ENCODE measurements at regions not wholly inside any gene's neighbourhood (a gene's known extent, or its start where the extent isn't known, plus 50 kb on each side); places are given as distances from the start of the nearest gene placed in this dataset.

GRCh38 chr3:16802389-16802788 is 82.4 kb upstream of the PLCL2 start:
- WGBS (ENCODE audit: insufficient coverage, insufficient replicate concordance, low lambda C conversion rate, missing lambda C conversion rate), result 19% methylated on average over 3 of the region's 3 CpGs
- Histone ChIP-seq H3K79me2 (ENCODE audit: control insufficient read depth, insufficient read depth, low read length) (no peaks in the 10 kb centered on the region), H3K9ac (ENCODE audit: control insufficient read depth, insufficient read depth, low read length) (no peak overlapping the region), H2AFZ (ENCODE audit: control insufficient read depth, low read depth, low read length) (no peak overlapping the region), H3K4me2 (ENCODE audit: control insufficient read depth, insufficient read depth) (no peak overlapping the region), H3K36me3 (ENCODE audit: control insufficient read depth in 2 of 2, insufficient read depth in 2 of 2, low read length in 1 of 2) (no peaks in the 10 kb centered on the region), H3K4me1 (ENCODE audit: control insufficient read depth, insufficient read depth, low read length) (peaks cover 17% of the 10 kb centered on the region; the same call in 1 of the 2 replicates), H3K27me3 (replicated peaks in 1 of 2; ENCODE audit: control insufficient read depth in 2 of 2, insufficient read depth in 2 of 2, low read length in 1 of 2) (no peaks in the 10 kb centered on the region), H3K4me3 (no peak overlapping the region), H3K9me3 (replicated peaks; ENCODE audit: control insufficient read depth, insufficient read depth, low read length) (no peaks in the 10 kb centered on the region; the same call in 2 of the 3 replicates), H3K27ac (ENCODE audit: control insufficient read depth, insufficient read depth) (no peak overlapping the region), H4K20me1 (ENCODE audit: control insufficient read depth, insufficient read depth) (no peaks in the 10 kb centered on the region)
- ChIA-PET CTCF (interaction anchor here (1.2 kb wide), 1 partner anchor 200 kb away, joined by 3 read pairs; no protein-coding TSS in a partner anchor), RAD21 (ENCODE audit: unreplicated experiment) (interaction anchor here (0.6 to 1.7 kb wide), 4 partner anchors 14 to 349 kb away, joined by 3 to 6 read pairs (median 6); no protein-coding TSS in a partner anchor), SMC1A (ENCODE audit: uncharacterized antibody, unreplicated experiment) (interaction anchor here (0.8 to 1.3 kb wide), 9 partner anchors 8 to 386 kb away, joined by 3 to 5 read pairs (median 3); no protein-coding TSS in a partner anchor), POLR2A (interaction anchor here (1.1 kb wide), 1 partner anchor 7 kb away, joined by 3 read pairs; no protein-coding TSS in a partner anchor)
- TF ChIP-seq BCL3 (IDR thresholded peaks at IDR 0.05; ENCODE audit: borderline replicate concordance, insufficient read depth, low read depth, low read length, poor library complexity, severe bottlenecking) (no peak), RBBP5 (conservative IDR thresholded peaks at IDR 0.05) (no peak), IRF4 (IDR thresholded peaks at IDR 0.05; ENCODE audit: low read depth, low read length) (0 out of 2 replicates have a peak, but pooled peaks have one; percentile 23), JUNB (IDR thresholded peaks at IDR 0.05) (peak; percentile 49), SPI1 (IDR thresholded peaks at IDR 0.05; ENCODE audit: borderline replicate concordance, insufficient read depth, low read depth, low read length) (peak; percentile 67; the same call in 1 of the 2 replicates)
- no TSS peak for BruUV-seq (replicated peaks)
- intact Hi-C loops (cut with micrococcal nuclease; ENCODE audit: unreplicated experiment) (no loop called here), in situ Hi-C loops (cut with MboI) (no loop called here)
- no peak for FAIRE-seq
- no peak for DNase-seq (ENCODE audit: low read depth, low spot score)
- ATAC-seq, result peak; percentile 82

GRCh38 chr3:16803019-16803418 is 81.7 kb upstream of the PLCL2 start:
- Histone ChIP-seq H3K4me3 (no peak overlapping the region), H3K79me2 (ENCODE audit: control insufficient read depth, insufficient read depth, low read length) (no peaks in the 10 kb centered on the region), H3K27me3 (replicated peaks in 1 of 2; ENCODE audit: control insufficient read depth in 2 of 2, insufficient read depth in 2 of 2, low read length in 1 of 2) (no peaks in the 10 kb centered on the region), H3K36me3 (ENCODE audit: control insufficient read depth in 2 of 2, insufficient read depth in 2 of 2, low read length in 1 of 2) (no peaks in the 10 kb centered on the region), H3K4me1 (ENCODE audit: control insufficient read depth, insufficient read depth, low read length) (peaks cover 17% of the 10 kb centered on the region; the same call in 1 of the 2 replicates), H3K27ac (ENCODE audit: control insufficient read depth, insufficient read depth) (no peak overlapping the region), H3K9ac (ENCODE audit: control insufficient read depth, insufficient read depth, low read length) (no peak overlapping the region), H3K9me3 (replicated peaks; ENCODE audit: control insufficient read depth, insufficient read depth, low read length) (no peaks in the 10 kb centered on the region; the same call in 2 of the 3 replicates), H2AFZ (ENCODE audit: control insufficient read depth, low read depth, low read length) (no peak overlapping the region), H3K4me2 (ENCODE audit: control insufficient read depth, insufficient read depth) (no peak overlapping the region), H4K20me1 (ENCODE audit: control insufficient read depth, insufficient read depth) (no peaks in the 10 kb centered on the region)
- DNase-seq (ENCODE audit: low read depth, low spot score) (no peak), FAIRE-seq (no peak), ATAC-seq (peak; percentile 43; the same call in 2 of the 3 replicates)
- BruUV-seq (replicated peaks), result no TSS peak
- ChIA-PET RAD21 (ENCODE audit: unreplicated experiment) (interaction anchor here (0.6 to 1.7 kb wide), 4 partner anchors 13 to 349 kb away, joined by 3 to 6 read pairs (median 6); no protein-coding TSS in a partner anchor), POLR2A (no interaction called here), SMC1A (ENCODE audit: uncharacterized antibody, unreplicated experiment) (interaction anchor here (1.0 to 1.2 kb wide), 3 partner anchors 13 to 385 kb away, joined by 3 read pairs; no protein-coding TSS in a partner anchor), CTCF (interaction anchor here (1.2 kb wide), 1 partner anchor 200 kb away, joined by 3 read pairs; no protein-coding TSS in a partner anchor)
- in situ Hi-C loops (cut with MboI) (no loop called here), intact Hi-C loops (cut with micrococcal nuclease; ENCODE audit: unreplicated experiment) (no loop called here)
- 58% methylated on average over 4 of the region's 4 CpGs for whole genome bisulfite sequencing (ENCODE audit: insufficient coverage, insufficient replicate concordance, low lambda C conversion rate, missing lambda C conversion rate)
- TF ChIP-seq SREBF1 (IDR thresholded peaks at IDR 0.05; ENCODE audit: low read length) (no peak), NR2C1 (IDR thresholded peaks at IDR 0.05) (no peak), ZBTB40 (IDR thresholded peaks at IDR 0.05; ENCODE audit: borderline replicate concordance) (no peak), POLR2AphosphoS5 (IDR thresholded peaks at IDR 0.05; ENCODE audit: low read length) (no peak), CBX3 (IDR thresholded peaks at IDR 0.05; ENCODE audit: borderline replicate concordance, low read depth) (no peak), IKZF2 (IDR thresholded peaks at IDR 0.05) (no peak), SUZ12 (IDR thresholded peaks at IDR 0.05; ENCODE audit: unreplicated experiment) (no peak)
